HL-60 (cell line): ENCODE measurements at regions not wholly inside any gene's neighbourhood (a gene's known extent, or its start where the extent isn't known, plus 50 kb on each side); places are given as distances from the start of the nearest gene placed in this dataset.

Experiments used
- DNase-seq, 2 experiments: peaks; one replicate each; pipeline ENCODE4 v3.0.0-alpha.2; 2010 to 2020; ENCODE audit warnings: low read depth in 1 of 2, low spot score in 1 of 2
- H3K27ac ChIP-seq: fragments of 250-450 bp; sonication (Bioruptor Pico); replicated peaks from 2 replicates; pipeline ENCODE4 v1.5.1; 2020; ENCODE audit warnings: mild to moderate bottlenecking, moderate library complexity
- H3K27me3 ChIP-seq: fragments of 250-450 bp; sonication (Bioruptor Pico); 2 replicates; pipeline ENCODE4 v1.5.1; 2021; ENCODE audit warnings: mild to moderate bottlenecking, moderate library complexity; ENCODE audit not compliant: insufficient read depth, poor library complexity, severe bottlenecking
- H3K4me3 ChIP-seq: replicated peaks from 2 replicates; pipeline ENCODE4 v1.5.1; 2011; ENCODE audit warnings: mild to moderate bottlenecking, control low read depth, low read length; ENCODE audit not compliant: insufficient read depth
- CTCF ChIP-seq: IDR thresholded peaks from one replicate; pipeline ENCODE4 v1.5.1; 2011; ENCODE audit warnings: low read length, control low read depth, inconsistent platforms; ENCODE audit not compliant: insufficient read depth
- GABPA ChIP-seq: IDR thresholded peaks from 2 replicates; pipeline ENCODE4 v1.6.1; 2012; ENCODE audit warnings: low read depth
- POLR2AphosphoS5 ChIP-seq: IDR thresholded peaks from 2 replicates; pipeline ENCODE4 v1.6.1; 2012; ENCODE audit warnings: low read depth
- REST ChIP-seq: IDR thresholded peaks from 2 replicates; pipeline ENCODE4 v1.6.1; 2012; ENCODE audit warnings: low read depth; ENCODE audit not compliant: insufficient replicate concordance
- SPI1 ChIP-seq: IDR thresholded peaks from 2 replicates; pipeline ENCODE4 v1.6.1; 2012; ENCODE audit warnings: low read depth, mild to moderate bottlenecking, borderline replicate concordance

DNA sequence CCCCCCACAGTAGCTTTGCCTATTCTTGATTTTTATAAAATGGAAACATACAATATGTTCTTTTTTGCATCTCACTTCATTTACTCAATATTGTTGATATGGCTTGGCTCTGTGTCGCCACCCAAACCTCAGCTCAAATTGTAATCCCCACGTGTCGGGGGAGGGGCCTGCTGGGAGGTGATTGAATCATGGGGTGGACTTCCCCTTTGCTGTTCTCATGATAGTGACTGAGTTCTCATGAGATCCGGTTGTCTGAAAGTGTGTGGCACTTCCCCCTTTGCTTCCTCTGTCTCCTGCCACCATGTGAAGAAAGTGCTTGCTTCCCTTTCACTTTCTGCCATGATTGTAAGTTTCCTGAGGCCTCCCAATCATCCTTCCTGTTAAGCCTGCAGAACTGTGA lies 431.3 kb downstream of the MN1 start:
- no peak for TF ChIP-seq CTCF
- no peak for TF ChIP-seq GABPA
- peak; percentile 88 for TF ChIP-seq SPI1
- Histone ChIP-seq H3K27me3 (peaks cover 2% of the 10 kb centered on the region), H3K4me3 (no peak overlapping the region), H3K27ac (no peak overlapping the region)
- DNase-seq, result peak; percentile 61 to 79

GRCh38 chr22:27370987-27371386 lies 430.6 kb downstream of the MN1 start:
- DNase-seq, result no peak
- no peak for TF ChIP-seq CTCF
- no peak for TF ChIP-seq GABPA
- no peak for TF ChIP-seq POLR2AphosphoS5
- TF ChIP-seq REST, result no peak
- TF ChIP-seq SPI1, result no peak
- H3K4me3 ChIP-seq, result no peak overlapping the region
- H3K27ac ChIP-seq, result no peak overlapping the region
- H3K27me3 ChIP-seq, result no peaks in the 10 kb centered on the region

GRCh38 chr22:27372364-27372763 lies 429.2 kb downstream of the MN1 start:
- no peaks in the 10 kb centered on the region for H3K27me3 ChIP-seq
- TF ChIP-seq CTCF (no peak), REST (no peak), SPI1 (no peak), GABPA (no peak)
- H3K4me3 ChIP-seq, result no peak overlapping the region
- H3K27ac ChIP-seq, result no peak overlapping the region
- no peak for DNase-seq

DNA sequence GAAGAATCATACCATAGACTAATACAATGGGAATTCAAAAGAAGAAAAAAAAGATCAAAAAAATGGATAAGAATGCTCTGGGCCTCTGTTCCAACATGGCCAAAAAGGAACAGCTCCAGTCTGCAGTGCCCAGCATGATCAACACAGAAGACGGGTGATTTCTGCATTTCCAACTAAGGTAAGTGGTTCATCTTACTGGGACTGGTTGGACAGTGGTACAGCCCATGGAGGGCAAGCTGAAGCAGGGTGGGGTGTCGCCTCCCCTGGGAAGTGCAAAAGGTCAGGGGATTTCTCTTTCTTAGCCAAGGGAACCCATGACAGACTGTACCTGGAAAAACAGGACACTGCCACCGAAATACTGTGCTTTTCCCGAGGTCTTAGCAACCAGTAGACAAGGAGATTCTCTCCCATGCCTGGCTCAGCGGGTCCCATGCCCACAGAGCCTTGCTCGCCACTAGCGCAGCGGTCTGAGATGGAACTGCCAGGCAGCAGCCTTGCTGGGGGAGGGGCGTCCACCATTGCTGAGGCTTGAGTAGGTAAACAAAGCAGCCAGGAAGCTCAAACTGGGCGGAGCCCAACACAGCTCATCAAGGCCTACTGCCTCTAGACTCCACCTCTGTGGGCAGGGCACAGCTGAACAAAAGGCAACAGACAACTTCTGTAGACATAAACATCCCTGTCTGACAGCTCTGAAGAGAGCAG lies 428.4 kb downstream of the MN1 start:
- DNase-seq, result no peak
- Histone ChIP-seq H3K27ac (no peak overlapping the region), H3K4me3 (no peak overlapping the region), H3K27me3 (no peaks in the 10 kb centered on the region)
- TF ChIP-seq POLR2AphosphoS5 (no peak), CTCF (no peak), GABPA (no peak), REST (no peak), SPI1 (no peak)
